HepG2 (cell line): ENCODE measurements at regions not wholly inside any gene's neighbourhood (a gene's known extent, or its start where the extent isn't known, plus 50 kb on each side); places are given as distances from the start of the nearest gene placed in this dataset.

Source experiments
- ATAC-seq: fragments of 200-7000 bp; cut with Tn5 transposase; 3 replicates; pipeline ENCODE4 v1.9.1; 2020; ENCODE audit warnings: mild to moderate bottlenecking, moderate library complexity
- BruUV-seq: library from RNA; stranded (reverse); fragments of 400-500 nt; replicated peaks from 2 replicates; lab custom pipeline; 2021; lab: Mats Ljungman, UMichigan
- CTCF ChIA-PET: fragments of 300-600 bp; formaldehyde crosslinking; extraction: SDS; loops from one replicate; lab custom pipeline; 2021; ENCODE audit warnings: low total read pairs, inconsistent platforms, low intra/inter-chr PET ratio; lab: Yijun Ruan, JAX
- POLR2A ChIA-PET: fragments of 350-600 bp; sonication (Branson Sonifier 250); formaldehyde crosslinking; loops from one replicate; lab custom pipeline; 2020; ENCODE audit warnings: antibody characterized with exemption, inconsistent platforms; lab: Yijun Ruan, JAX
- DNase-seq: peaks from one replicate; pipeline ENCODE4 v3.0.0-alpha.2; 2015; ENCODE audit warnings: low spot score
- FAIRE-seq: peaks from 3 replicates; lab custom pipeline; 2011; peaks lifted over from hg19 to GRCh38; lab: Jason Lieb, UNC
- H2AFZ ChIP-seq: one replicate; pipeline ENCODE4 v1.6.1; 2011; ENCODE audit warnings: low read length, inconsistent platforms
- H3K27ac ChIP-seq: fragments of 300-600 bp; 3 replicates; pipeline ENCODE4 v1.8.0; 2011; ENCODE audit warnings: mixed run types, mild to moderate bottlenecking, mixed read lengths, low read length, inconsistent platforms; ENCODE audit not compliant: insufficient read depth; ENCODE audit errors: extremely low read length
- H3K27me3 ChIP-seq, 2 experiments: fragments of 200-600 bp in 1 of 2; 2 replicates in 1 of 2; 3 replicates in 1 of 2; pipeline versions ENCODE4 v1.6.0 to v1.8.0; 2011; ENCODE audit warnings: low read length in 2 of 2, mild to moderate bottlenecking in 2 of 2, moderate library complexity in 2 of 2, inconsistent platforms in 1 of 2; ENCODE audit not compliant: insufficient read depth in 2 of 2, control insufficient read depth in 1 of 2
- H3K36me3 ChIP-seq, 2 experiments: fragments of 200-600 bp in 1 of 2; replicated peaks in 1 of 2; 2 replicates in 1 of 2; 3 replicates in 1 of 2; pipeline versions ENCODE4 v1.5.1 to v1.8.0; 2011; ENCODE audit warnings: low read length in 2 of 2, inconsistent platforms in 1 of 2; ENCODE audit not compliant: insufficient read depth in 2 of 2, control insufficient read depth in 1 of 2
- H3K4me1 ChIP-seq: 2 replicates; pipeline ENCODE4 v1.5.1; 2012; ENCODE audit warnings: low read length, inconsistent platforms; ENCODE audit not compliant: insufficient read depth
- H3K4me2 ChIP-seq: 2 replicates; pipeline ENCODE4 v1.6.0; 2011; ENCODE audit warnings: low read depth, low read length, inconsistent platforms
- H3K4me3 ChIP-seq, 3 experiments: fragments of 200-600 bp in 1 of 3; sonication (generic), shearing (Covaris generic) in 1 of 3; replicated peaks in 1 of 3; 2 replicates each; pipeline ENCODE4 v1.5.1; 2011 to 2016; ENCODE audit warnings: low read length in 3 of 3, inconsistent platforms in 2 of 3, low read depth in 2 of 3, mild to moderate bottlenecking in 2 of 3, control low read depth in 1 of 3, mixed read lengths in 1 of 3; ENCODE audit not compliant: insufficient read depth in 1 of 3
- H3K79me2 ChIP-seq: one replicate; pipeline ENCODE4 v1.6.1; 2011; ENCODE audit warnings: low read length, inconsistent platforms; ENCODE audit not compliant: insufficient read depth
- H3K9ac ChIP-seq: 2 replicates; pipeline ENCODE4 v1.6.0; 2011; ENCODE audit warnings: mild to moderate bottlenecking, low read depth, low read length, inconsistent platforms; ENCODE audit not compliant: insufficient read depth
- H3K9me3 ChIP-seq: 2 replicates; pipeline ENCODE4 v1.5.1; 2012; ENCODE audit warnings: mild to moderate bottlenecking, low read length
- H4K20me1 ChIP-seq: 2 replicates; pipeline ENCODE4 v1.6.0; 2011; ENCODE audit warnings: inconsistent platforms, mild to moderate bottlenecking, low read length, moderate library complexity; ENCODE audit not compliant: insufficient read depth
- BCL3 ChIP-seq: sonication (generic); formaldehyde crosslinking; IDR thresholded peaks from 2 replicates; pipeline ENCODE4 v1.5.1; 2020; ENCODE audit warnings: mild to moderate bottlenecking, missing genetic modification reagents, moderate library complexity
- KMT2B ChIP-seq: IDR thresholded peaks from 2 replicates; pipeline ENCODE4 v1.6.1; 2016; ENCODE audit warnings: missing genetic modification reagents, missing compliant biosample characterization
- MAFK ChIP-seq, 2 experiments: IDR thresholded peaks in 1 of 2; conservative IDR thresholded peaks in 1 of 2; 2 replicates each; pipeline ENCODE4 v1.6.1; 2011; ENCODE audit warnings: improper control_type of control experiment in 2 of 2, low read length in 2 of 2
- MAX ChIP-seq: IDR thresholded peaks from 2 replicates; pipeline ENCODE4 v1.6.1; 2012; ENCODE audit warnings: inconsistent platforms
- MED1 ChIP-seq: sonication (generic); formaldehyde crosslinking; IDR thresholded peaks from 2 replicates; pipeline ENCODE4 v1.4.0; 2020; ENCODE audit warnings: missing genetic modification reagents
- MIER2 ChIP-seq: IDR thresholded peaks from 2 replicates; pipeline ENCODE4 v1.6.1; 2016; ENCODE audit warnings: missing biosample characterization, missing genetic modification reagents
- RELA ChIP-seq: sonication (generic); formaldehyde crosslinking; IDR thresholded peaks from 2 replicates; pipeline ENCODE4 v1.4.0; 2020; ENCODE audit warnings: missing genetic modification reagents
- SMAD1 ChIP-seq: sonication (generic); formaldehyde crosslinking; IDR thresholded peaks from 2 replicates; pipeline ENCODE4 v1.4.0; 2020; ENCODE audit warnings: missing genetic modification reagents, low read depth, mild to moderate bottlenecking, borderline replicate concordance
- SNAPC5 ChIP-seq: sonication (generic); formaldehyde crosslinking; IDR thresholded peaks from 2 replicates; pipeline ENCODE4 v1.8.1; 2023; ENCODE audit warnings: mild to moderate bottlenecking, missing genetic modification reagents, borderline replicate concordance
- STAG1 ChIP-seq: sonication (generic); formaldehyde crosslinking; IDR thresholded peaks from 2 replicates; pipeline ENCODE4 v1.4.0; 2020; ENCODE audit warnings: missing genetic modification reagents
- XBP1 ChIP-seq: sonication (generic); formaldehyde crosslinking; IDR thresholded peaks from 2 replicates; pipeline ENCODE4 v1.5.0; 2020; ENCODE audit warnings: missing genetic modification reagents
- ZBTB38 ChIP-seq: sonication (generic); formaldehyde crosslinking; IDR thresholded peaks from 2 replicates; pipeline ENCODE4 v1.5.1; 2020; ENCODE audit warnings: mild to moderate bottlenecking, missing genetic modification reagents
- ZKSCAN5 ChIP-seq: sonication (generic); formaldehyde crosslinking; IDR thresholded peaks from 2 replicates; pipeline ENCODE4 v1.5.1; 2020; ENCODE audit warnings: mild to moderate bottlenecking, missing genetic modification reagents
- ZNF687 ChIP-seq: sonication (generic); formaldehyde crosslinking; IDR thresholded peaks from 2 replicates; pipeline ENCODE4 v1.5.1; 2020; ENCODE audit warnings: mild to moderate bottlenecking, missing genetic modification reagents, moderate library complexity
- ZNF850 ChIP-seq: sonication (generic); formaldehyde crosslinking; conservative IDR thresholded peaks from 2 replicates; pipeline ENCODE4 v1.9.0; 2021; ENCODE audit warnings: mild to moderate bottlenecking, missing genetic modification reagents
- ZSCAN20 ChIP-seq: sonication (generic); formaldehyde crosslinking; IDR thresholded peaks from 2 replicates; pipeline ENCODE4 v1.4.0; 2020; ENCODE audit warnings: missing genetic modification reagents, mild to moderate bottlenecking, borderline replicate concordance
- ZSCAN9 ChIP-seq: IDR thresholded peaks from 2 replicates; pipeline ENCODE4 v1.6.1; 2016; ENCODE audit warnings: borderline replicate concordance
- WGBS: methylation state at CpG from one replicate; pipeline ENCODE4 v1.1.6; 2017; ENCODE audit warnings: low lambda C conversion rate; 5-methylcytosine and 5-hydroxymethylcytosine counted together
- in situ Hi-C: cut with HindIII; loops from 2 replicates; pipeline ENCODE4 v1.10.0; 2017; ENCODE audit warnings: low pct_unique_long_range_greater_than_20kb; ENCODE audit not compliant: extremely low pct_ligation_motif_present
- intact Hi-C: fragments of 100-400 bp; cut with micrococcal nuclease; formaldehyde crosslinking; loops from one replicate; pipeline ENCODE4 v1.10.0; 2022; ENCODE audit not compliant: unreplicated experiment
- TF ChIP-seq, protein P1 (sequence below): IDR thresholded peaks from 2 replicates; pipeline ENCODE4 v1.6.1; 2016; ENCODE audit warnings: mild to moderate bottlenecking, missing biosample characterization, missing genetic modification reagents

DNA sequence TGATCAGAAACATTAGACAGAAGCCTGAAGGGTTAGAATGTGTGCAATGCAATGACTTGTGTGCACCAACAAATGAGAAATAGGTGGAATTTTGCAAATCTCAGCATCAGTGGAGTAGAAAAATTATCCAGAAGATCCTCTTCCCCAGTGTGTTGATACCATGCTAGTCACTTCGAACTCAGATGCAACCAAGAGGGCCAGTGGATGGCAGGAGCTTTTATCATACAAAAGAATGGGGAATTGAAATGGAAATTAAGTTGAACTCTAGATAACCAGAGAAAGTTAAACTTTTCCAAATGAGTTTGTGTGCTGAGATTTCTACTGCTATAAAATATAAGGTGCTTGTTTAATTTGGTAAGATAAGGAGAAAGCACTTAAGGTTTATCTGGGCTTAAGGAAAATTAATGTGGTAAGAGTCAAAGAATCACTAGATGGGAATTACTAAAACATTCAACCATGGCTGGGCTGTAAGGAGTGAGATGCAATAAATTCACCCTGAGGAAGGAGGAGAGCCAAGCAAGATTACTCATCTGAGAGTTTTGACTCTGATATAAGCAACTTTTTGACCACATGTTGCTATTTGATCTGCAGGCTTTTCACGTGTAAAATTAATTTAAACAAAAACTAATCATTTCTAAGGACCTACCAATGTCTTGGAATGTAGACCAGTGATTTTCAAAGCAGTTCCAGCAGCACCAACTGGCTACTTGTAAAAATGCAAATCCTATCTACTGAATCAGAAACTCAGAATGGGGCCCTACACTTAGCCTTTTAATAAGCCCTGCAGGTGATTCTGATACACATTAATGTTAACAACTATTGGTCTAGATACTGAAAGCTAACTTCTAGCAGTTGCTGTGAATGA lies 113.2 kb downstream of the CDC14C start:
- H3K4me2 ChIP-seq, result no peak overlapping the region
- no TSS peak for BruUV-seq
- no peak overlapping the region for H2AFZ ChIP-seq
- ATAC-seq, result no peak
- H3K27me3 ChIP-seq, result no peaks in the 10 kb centered on the region
- WGBS, result 0% methylated on average over 2 of the region's 2 CpGs
- H3K4me1 ChIP-seq, result no peaks in the 10 kb centered on the region
- intact Hi-C loops (no loop called here), in situ Hi-C loops (no loop called here)
- no peak overlapping the region for H3K9ac ChIP-seq
- H4K20me1 ChIP-seq, result no peaks in the 10 kb centered on the region
- H3K27ac ChIP-seq, result no peak overlapping the region
- no peaks in the 10 kb centered on the region for H3K36me3 ChIP-seq
- ChIA-PET CTCF (no interaction called here), POLR2A (no interaction called here)
- no peak overlapping the region for H3K4me3 ChIP-seq
- peaks cover 44% of the 10 kb centered on the region for H3K9me3 ChIP-seq
- FAIRE-seq, result no peak
- no peaks in the 10 kb centered on the region for H3K79me2 ChIP-seq
- TF ChIP-seq ZSCAN9, result no peak
- no peak for TF ChIP-seq MIER2 (CRISPR knock-in tag)
- TF ChIP-seq ZNF850, result no peak
- no peak for TF ChIP-seq RELA
- TF ChIP-seq SMAD1 (CRISPR knock-in tag), result no peak
- TF ChIP-seq ZSCAN20, result no peak
- no peak for TF ChIP-seq ZNF687 (CRISPR knock-in tag)
- no peak for TF ChIP-seq MAFK (conservative IDR thresholded peaks at IDR 0.05 in 1 of 2, IDR thresholded peaks at IDR 0.05 in 1 of 2; ENCODE audit: low read length in 2 of 2)
- TF ChIP-seq MAX, result no peak
- TF ChIP-seq ZKSCAN5, result no peak
- TF ChIP-seq STAG1, result no peak
- TF ChIP-seq, protein P1, sequence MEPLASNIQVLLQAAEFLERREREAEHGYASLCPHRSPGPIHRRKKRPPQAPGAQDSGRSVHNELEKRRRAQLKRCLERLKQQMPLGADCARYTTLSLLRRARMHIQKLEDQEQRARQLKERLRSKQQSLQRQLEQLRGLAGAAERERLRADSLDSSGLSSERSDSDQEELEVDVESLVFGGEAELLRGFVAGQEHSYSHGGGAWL (CRISPR knock-in tag), result no peak
- no peak for TF ChIP-seq MED1 (CRISPR knock-in tag)
- no peak for TF ChIP-seq SNAPC5
- no peak for TF ChIP-seq XBP1 (CRISPR knock-in tag)
- no peak for TF ChIP-seq ZBTB38 (CRISPR knock-in tag)
- no peak for TF ChIP-seq BCL3 (CRISPR knock-in tag)
- no peak for TF ChIP-seq KMT2B
- DNase-seq, result no peak
